ENCODE measurements at regions not wholly inside any gene's neighbourhood (a gene's known extent, or its start where the extent isn't known, plus 50 kb on each side); places are given as distances from the start of the nearest gene placed in this dataset.

DNA sequence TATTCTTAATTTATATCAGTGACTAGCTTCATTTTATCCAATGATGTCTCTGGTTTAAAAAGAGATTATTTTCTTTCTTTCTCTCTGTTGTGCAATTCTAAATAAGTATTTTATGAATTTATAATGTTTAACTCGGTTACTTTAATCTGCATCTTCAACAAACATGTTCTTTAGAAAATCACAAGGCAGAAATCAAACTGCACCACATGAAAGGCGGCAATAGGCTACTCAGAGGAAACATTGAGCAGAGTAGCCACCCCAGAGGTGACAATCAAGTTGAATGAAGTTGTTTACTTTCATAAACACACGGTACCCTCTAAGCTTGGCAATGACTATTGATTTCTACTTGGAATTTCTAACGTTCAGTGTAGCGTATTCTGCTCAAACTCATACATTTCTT, 677.8 kb upstream of the ROBO1 start:
- peaks cover 4% of the 10 kb centered on the region for H3K4me1 ChIP-seq (ENCODE audit: insufficient read depth, low read length)
- no peaks in the 10 kb centered on the region for H3K27me3 ChIP-seq (ENCODE audit: insufficient read depth, low read length)
- H3K9me3 ChIP-seq (ENCODE audit: low read length) = no peaks in the 10 kb centered on the region
- no peaks in the 10 kb centered on the region for H3K36me3 ChIP-seq (ENCODE audit: insufficient read depth, low read length)
- no peak overlapping the region for H3K4me3 ChIP-seq (ENCODE audit: low read length)
- H2AFZ ChIP-seq (ENCODE audit: low read depth, low read length) = no peak overlapping the region

DNA sequence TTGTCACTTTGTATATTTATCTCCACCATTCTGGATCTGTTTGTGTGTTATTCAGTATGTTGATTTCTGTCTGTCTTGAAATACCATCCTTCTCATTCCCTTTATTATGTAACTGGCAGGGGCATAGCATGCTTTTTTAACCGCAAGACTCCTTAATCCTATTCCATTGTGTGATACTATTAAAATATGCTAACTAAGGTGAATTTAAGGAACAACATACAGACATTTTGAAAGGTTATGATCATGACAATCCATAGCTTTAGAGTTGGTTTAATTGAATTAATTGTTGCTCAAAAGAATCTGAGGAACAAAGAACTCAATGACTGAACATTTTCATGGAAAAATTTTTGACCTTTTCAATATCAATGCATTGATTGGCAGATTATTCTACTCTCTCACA, 677.3 kb upstream of the ROBO1 start:
- Histone ChIP-seq H3K4me1 (ENCODE audit: insufficient read depth, low read length) (peaks cover 4% of the 10 kb centered on the region), H2AFZ (ENCODE audit: low read depth, low read length) (no peak overlapping the region), H3K9me3 (ENCODE audit: low read length) (no peaks in the 10 kb centered on the region), H3K36me3 (ENCODE audit: insufficient read depth, low read length) (no peaks in the 10 kb centered on the region), H3K4me3 (ENCODE audit: low read length) (no peak overlapping the region), H3K27me3 (ENCODE audit: insufficient read depth, low read length) (no peaks in the 10 kb centered on the region)

GRCh38 chr3:80439490-80439889, 671.7 kb upstream of the ROBO1 start:
- no peak overlapping the region for H3K4me3 ChIP-seq (ENCODE audit: low read length)
- no peaks in the 10 kb centered on the region for H3K9me3 ChIP-seq (ENCODE audit: low read length)
- no peaks in the 10 kb centered on the region for H3K27me3 ChIP-seq (ENCODE audit: insufficient read depth, low read length)
- no peak overlapping the region for H2AFZ ChIP-seq (ENCODE audit: low read depth, low read length)
- H3K36me3 ChIP-seq (ENCODE audit: insufficient read depth, low read length) = no peaks in the 10 kb centered on the region
- no peaks in the 10 kb centered on the region for H3K4me1 ChIP-seq (ENCODE audit: insufficient read depth, low read length)

DNA sequence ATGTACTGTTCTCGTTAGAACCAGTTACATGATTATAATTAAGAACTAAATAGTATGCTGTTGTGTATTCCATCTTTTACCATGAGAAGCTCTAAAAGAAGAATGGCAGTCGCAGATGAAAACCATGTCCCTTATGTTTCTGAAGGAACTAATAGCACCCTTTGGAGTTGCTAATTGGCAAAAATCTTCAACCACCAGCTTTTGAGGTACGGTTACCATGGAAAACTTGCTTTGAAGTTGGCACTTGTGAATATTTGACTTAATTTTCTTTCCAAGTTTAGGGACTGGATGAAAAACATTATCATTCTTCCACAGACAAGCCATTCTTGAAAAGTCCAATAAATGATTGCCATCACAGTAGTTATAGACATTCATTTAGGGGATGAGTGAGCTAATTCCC, 666.6 kb upstream of the ROBO1 start:
- Histone ChIP-seq H3K9me3 (ENCODE audit: low read length) (no peaks in the 10 kb centered on the region), H3K4me1 (ENCODE audit: insufficient read depth, low read length) (no peaks in the 10 kb centered on the region), H3K27me3 (ENCODE audit: insufficient read depth, low read length) (no peaks in the 10 kb centered on the region), H3K4me3 (ENCODE audit: low read length) (no peak overlapping the region), H3K36me3 (ENCODE audit: insufficient read depth, low read length) (no peaks in the 10 kb centered on the region), H2AFZ (ENCODE audit: low read depth, low read length) (no peak overlapping the region)

DNA sequence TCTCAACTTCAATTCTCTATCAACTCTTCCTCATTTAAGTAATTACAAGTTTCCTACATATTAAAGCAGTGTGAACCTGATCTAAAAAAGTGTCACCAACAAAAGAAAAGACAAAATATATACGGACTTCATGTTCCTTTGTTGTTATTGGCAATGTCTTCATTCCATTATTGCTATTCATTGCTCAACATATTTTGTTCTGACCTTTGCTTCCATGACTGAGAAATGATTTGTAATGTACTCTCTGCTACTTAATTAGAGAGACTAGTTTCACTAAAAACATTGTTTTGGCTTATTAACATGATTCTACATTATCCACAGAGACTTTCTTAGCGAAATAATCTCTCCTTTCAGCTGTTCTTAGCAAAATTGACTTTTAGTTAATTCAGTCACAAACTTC, 657.2 kb upstream of the ROBO1 start:
- Histone ChIP-seq H3K4me3 (ENCODE audit: low read length) (no peak overlapping the region), H3K9me3 (ENCODE audit: low read length) (no peaks in the 10 kb centered on the region), H3K27me3 (ENCODE audit: insufficient read depth, low read length) (no peaks in the 10 kb centered on the region), H3K36me3 (ENCODE audit: insufficient read depth, low read length) (no peaks in the 10 kb centered on the region), H2AFZ (ENCODE audit: low read depth, low read length) (no peak overlapping the region), H3K4me1 (ENCODE audit: insufficient read depth, low read length) (no peaks in the 10 kb centered on the region)

- H3K4me3 ChIP-seq (ENCODE audit: low read length) = no peak overlapping the region
- H3K27me3 ChIP-seq (ENCODE audit: insufficient read depth, low read length) = no peaks in the 10 kb centered on the region
- H3K9me3 ChIP-seq (ENCODE audit: low read length) = no peaks in the 10 kb centered on the region
- no peaks in the 10 kb centered on the region for H3K4me1 ChIP-seq (ENCODE audit: insufficient read depth, low read length)
- no peaks in the 10 kb centered on the region for H3K36me3 ChIP-seq (ENCODE audit: insufficient read depth, low read length)
- no peak overlapping the region for H2AFZ ChIP-seq (ENCODE audit: low read depth, low read length)
Measured at GRCh38 chr3:80408030-80408721, 640.4 kb upstream of the ROBO1 start.

GRCh38 chr3:80405618-80406017, 637.8 kb upstream of the ROBO1 start:
- H3K4me3 ChIP-seq (ENCODE audit: low read length) = no peak overlapping the region
- H2AFZ ChIP-seq (ENCODE audit: low read depth, low read length) = no peak overlapping the region
- H3K4me1 ChIP-seq (ENCODE audit: insufficient read depth, low read length) = no peaks in the 10 kb centered on the region
- no peaks in the 10 kb centered on the region for H3K36me3 ChIP-seq (ENCODE audit: insufficient read depth, low read length)
- no peaks in the 10 kb centered on the region for H3K9me3 ChIP-seq (ENCODE audit: low read length)
- H3K27me3 ChIP-seq (ENCODE audit: insufficient read depth, low read length) = no peaks in the 10 kb centered on the region

GRCh38 chr3:80395023-80395422, 627.2 kb upstream of the ROBO1 start:
- Histone ChIP-seq H3K36me3 (ENCODE audit: insufficient read depth, low read length) (no peaks in the 10 kb centered on the region), H3K9me3 (ENCODE audit: low read length) (no peaks in the 10 kb centered on the region), H2AFZ (ENCODE audit: low read depth, low read length) (no peak overlapping the region), H3K27me3 (ENCODE audit: insufficient read depth, low read length) (no peaks in the 10 kb centered on the region), H3K4me3 (ENCODE audit: low read length) (no peak overlapping the region), H3K4me1 (ENCODE audit: insufficient read depth, low read length) (no peaks in the 10 kb centered on the region)

DNA sequence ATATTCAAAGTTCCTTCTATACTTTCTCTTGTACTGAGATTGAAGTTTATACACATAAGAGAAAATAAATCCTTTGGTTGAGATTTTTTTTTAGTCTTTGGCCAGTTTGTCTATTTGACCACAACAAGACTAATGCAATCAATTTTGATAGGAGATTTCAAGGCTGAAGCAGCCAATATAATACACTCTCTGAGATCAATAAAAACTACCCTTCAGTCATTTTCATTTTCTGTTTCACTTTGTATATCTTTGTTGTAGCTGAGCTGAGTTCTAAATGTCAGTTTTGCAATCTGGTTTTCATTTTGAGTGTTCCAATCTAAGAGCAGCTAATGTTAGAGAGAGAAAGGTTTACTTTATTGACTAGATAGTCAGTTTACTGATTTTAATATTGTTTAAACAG, 623.8 kb upstream of the ROBO1 start:
- H3K9me3 ChIP-seq (ENCODE audit: low read length) = no peaks in the 10 kb centered on the region
- H3K4me1 ChIP-seq (ENCODE audit: insufficient read depth, low read length) = no peaks in the 10 kb centered on the region
- no peaks in the 10 kb centered on the region for H3K27me3 ChIP-seq (ENCODE audit: insufficient read depth, low read length)
- no peak overlapping the region for H3K4me3 ChIP-seq (ENCODE audit: low read length)
- H2AFZ ChIP-seq (ENCODE audit: low read depth, low read length) = no peak overlapping the region
- H3K36me3 ChIP-seq (ENCODE audit: insufficient read depth, low read length) = no peaks in the 10 kb centered on the region

DNA sequence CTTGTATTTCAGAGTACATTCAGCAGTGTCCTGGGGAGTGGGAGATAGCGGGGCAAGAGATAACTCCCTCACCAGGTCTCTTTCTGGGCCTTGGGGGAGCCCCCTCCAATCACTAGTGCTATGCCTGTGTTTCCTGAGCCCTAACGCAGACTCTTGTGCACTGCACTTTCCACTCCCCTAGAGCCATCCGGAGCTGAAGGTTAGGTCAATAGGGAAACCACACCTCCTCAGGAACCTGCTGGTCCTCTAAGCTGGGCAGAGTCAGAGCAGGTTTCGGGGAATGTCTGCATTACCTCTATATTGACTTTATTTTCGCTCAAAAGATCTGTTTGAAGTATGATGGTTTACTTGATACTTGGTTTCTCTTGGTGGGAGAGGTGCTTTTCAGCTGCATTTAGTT, 617.0 kb upstream of the ROBO1 start:
- no peak overlapping the region for H3K4me3 ChIP-seq (ENCODE audit: low read length)
- no peaks in the 10 kb centered on the region for H3K27me3 ChIP-seq (ENCODE audit: insufficient read depth, low read length)
- no peaks in the 10 kb centered on the region for H3K36me3 ChIP-seq (ENCODE audit: insufficient read depth, low read length)
- no peak overlapping the region for H2AFZ ChIP-seq (ENCODE audit: low read depth, low read length)
- H3K9me3 ChIP-seq (ENCODE audit: low read length) = no peaks in the 10 kb centered on the region
- no peaks in the 10 kb centered on the region for H3K4me1 ChIP-seq (ENCODE audit: insufficient read depth, low read length)

DNA sequence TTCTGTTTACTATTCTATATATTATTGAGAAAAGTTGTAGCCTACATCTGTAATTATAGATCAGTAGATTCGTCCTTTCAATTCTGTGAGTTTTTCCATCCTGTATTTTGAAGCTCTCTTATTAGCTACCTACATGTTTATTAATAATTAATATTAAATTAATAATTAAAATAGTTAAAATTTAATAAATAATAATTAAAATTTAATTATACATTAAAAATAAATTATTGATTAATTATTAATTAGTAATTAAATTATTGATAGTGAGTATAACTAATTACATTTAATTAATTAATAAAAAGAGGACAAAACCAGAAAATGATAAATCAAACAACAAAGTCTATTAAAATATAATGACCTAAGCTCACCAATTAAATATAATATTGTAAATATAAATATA, 606.6 kb upstream of the ROBO1 start:
- H3K4me3 ChIP-seq (ENCODE audit: low read length) = no peak overlapping the region
- H2AFZ ChIP-seq (ENCODE audit: low read depth, low read length) = no peak overlapping the region
- H3K27me3 ChIP-seq (ENCODE audit: insufficient read depth, low read length) = no peaks in the 10 kb centered on the region
- H3K4me1 ChIP-seq (ENCODE audit: insufficient read depth, low read length) = no peaks in the 10 kb centered on the region
- H3K36me3 ChIP-seq (ENCODE audit: insufficient read depth, low read length) = no peaks in the 10 kb centered on the region
- no peaks in the 10 kb centered on the region for H3K9me3 ChIP-seq (ENCODE audit: low read length)

GRCh38 chr3:80368616-80369015, 600.8 kb upstream of the ROBO1 start:
- no peaks in the 10 kb centered on the region for H3K36me3 ChIP-seq (ENCODE audit: insufficient read depth, low read length)
- H3K4me3 ChIP-seq (ENCODE audit: low read length) = no peak overlapping the region
- H3K9me3 ChIP-seq (ENCODE audit: low read length) = no peaks in the 10 kb centered on the region
- no peaks in the 10 kb centered on the region for H3K27me3 ChIP-seq (ENCODE audit: insufficient read depth, low read length)
- H3K4me1 ChIP-seq (ENCODE audit: insufficient read depth, low read length) = no peaks in the 10 kb centered on the region
- H2AFZ ChIP-seq (ENCODE audit: low read depth, low read length) = no peak overlapping the region

- Histone ChIP-seq H3K4me1 (ENCODE audit: insufficient read depth, low read length) (no peaks in the 10 kb centered on the region), H3K4me3 (ENCODE audit: low read length) (no peak overlapping the region)
Measured at GRCh38 chr3:80366808-80367548, 599.2 kb upstream of the ROBO1 start.

GRCh38 chr3:80357761-80358160, 590.0 kb upstream of the ROBO1 start:
- no peak overlapping the region for H3K4me3 ChIP-seq (ENCODE audit: low read length)
- H2AFZ ChIP-seq (ENCODE audit: low read depth, low read length) = no peak overlapping the region
- H3K4me1 ChIP-seq (ENCODE audit: insufficient read depth, low read length) = no peaks in the 10 kb centered on the region
- no peaks in the 10 kb centered on the region for H3K9me3 ChIP-seq (ENCODE audit: low read length)
- H3K36me3 ChIP-seq (ENCODE audit: insufficient read depth, low read length) = no peaks in the 10 kb centered on the region
- no peaks in the 10 kb centered on the region for H3K27me3 ChIP-seq (ENCODE audit: insufficient read depth, low read length)

More at GRCh38 chr3:80366808-80367548, 599.2 kb upstream of the ROBO1 start:
- H3K36me3 ChIP-seq (ENCODE audit: insufficient read depth, low read length) = no peaks in the 10 kb centered on the region
- no peaks in the 10 kb centered on the region for H3K9me3 ChIP-seq (ENCODE audit: low read length)
- no peaks in the 10 kb centered on the region for H3K27me3 ChIP-seq (ENCODE audit: insufficient read depth, low read length)
- no peak overlapping the region for H2AFZ ChIP-seq (ENCODE audit: low read depth, low read length)
